ENCODE measurements at regions not wholly inside any gene's neighbourhood (a gene's known extent, or its start where the extent isn't known, plus 50 kb on each side); places are given as distances from the start of the nearest gene placed in this dataset.

DNA sequence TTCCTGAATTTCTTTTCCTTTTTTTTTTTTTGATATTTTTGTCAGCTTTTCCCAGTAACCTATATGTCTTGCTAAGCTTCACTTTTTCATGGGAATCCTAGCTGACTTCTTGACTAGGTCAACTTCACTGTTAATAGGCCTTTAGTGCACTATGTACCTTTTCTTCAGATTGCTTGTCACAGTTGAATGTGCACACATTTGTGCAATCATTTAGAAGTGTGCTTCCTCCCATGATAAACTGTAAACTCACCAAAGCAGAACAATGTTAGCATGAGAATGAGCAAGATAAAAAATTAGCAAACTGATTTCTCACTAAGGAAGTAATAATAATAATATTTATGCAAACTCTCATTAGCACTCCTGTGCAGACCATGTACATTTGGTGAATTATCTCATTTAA, 173.2 kb downstream of the PABPC4L start:
- H3K4me2 ChIP-seq (ENCODE audit: insufficient read depth, insufficient read length, low read length) = no peak overlapping the region
- no peak for TF ChIP-seq CTCF (conservative IDR thresholded peaks at IDR 0.05)
- H3K4me1 ChIP-seq (ENCODE audit: insufficient read depth, low read length) = no peaks in the 10 kb centered on the region
- Mint-ChIP-seq H3K27me3 (ENCODE audit: low read depth) (no peaks in the 10 kb centered on the region), H3K9me3 (no peaks in the 10 kb centered on the region), H3K27ac (no peak overlapping the region), H3K4me3 (no peak overlapping the region), H3K4me1 (peaks cover 0 to 3% of the 10 kb centered on the region in 2 experiments; a peak in 3 of 4 replicates), H3K36me3 (ENCODE audit: insufficient read depth in 1 of 3, low read depth in 3 of 3) (no peaks in the 10 kb centered on the region; a peak in 1 of 7 replicates)
- no peak overlapping the region for H4K8ac ChIP-seq (replicated peaks; ENCODE audit: insufficient read length, low read depth, low read length)
- no peak overlapping the region for H2BK15ac ChIP-seq (ENCODE audit: low read depth, low read length)
- no peaks in the 10 kb centered on the region for H3K23me2 ChIP-seq (ENCODE audit: insufficient read length, low read depth, low read length, poor library complexity, severe bottlenecking)
- no peaks in the 10 kb centered on the region for H4K20me1 ChIP-seq (ENCODE audit: control insufficient read depth, insufficient read depth, insufficient read length)
- no peak overlapping the region for H3K4ac ChIP-seq (ENCODE audit: low read depth, low read length)
- no peak overlapping the region for H4K5ac ChIP-seq (ENCODE audit: insufficient read length, low read depth, low read length)
- no peak overlapping the region for H3K14ac ChIP-seq (ENCODE audit: insufficient read depth, low read length)
- no peaks in the 10 kb centered on the region for H3K27me3 ChIP-seq (ENCODE audit: insufficient read depth, low read length)
- no peaks in the 10 kb centered on the region for H3K9me3 ChIP-seq (ENCODE audit: control insufficient read depth, low read depth, low read length)
- H4K91ac ChIP-seq (ENCODE audit: insufficient read length, low read depth, low read length) = no peak overlapping the region
- H3K56ac ChIP-seq (ENCODE audit: insufficient read length, low read depth, low read length) = no peak overlapping the region
- no peaks in the 10 kb centered on the region for H3K79me1 ChIP-seq (ENCODE audit: insufficient read depth, low read depth, low read length, poor library complexity, severe bottlenecking)
- H3K9ac ChIP-seq (ENCODE audit: extremely low read depth, insufficient read length, low read length) = no peak overlapping the region
- H2AK5ac ChIP-seq (ENCODE audit: insufficient read length, low read length) = no peak overlapping the region
- no peak overlapping the region for H3K27ac ChIP-seq (ENCODE audit: insufficient read length, low read depth, low read length)
- no peak overlapping the region for H2BK20ac ChIP-seq (ENCODE audit: low read depth, low read length, poor library complexity, severe bottlenecking)
- no peak overlapping the region for H2BK120ac ChIP-seq (ENCODE audit: low read depth, low read length, poor library complexity, severe bottlenecking)
- H2AFZ ChIP-seq (ENCODE audit: low read length) = no peak overlapping the region
- no peak overlapping the region for H2BK12ac ChIP-seq (ENCODE audit: insufficient read length, low read depth, low read length)
- no peak for DNase-seq
- no peak overlapping the region for H3K18ac ChIP-seq (ENCODE audit: insufficient read length, low read depth, low read length)
- H2BK5ac ChIP-seq (ENCODE audit: insufficient read length, low read length) = no peak overlapping the region
- H3K23ac ChIP-seq (ENCODE audit: insufficient read length, low read depth, low read length) = no peak overlapping the region
- no peak overlapping the region for H3T11ph ChIP-seq (ENCODE audit: low read length)
- no peaks in the 10 kb centered on the region for H3K79me2 ChIP-seq (ENCODE audit: insufficient read depth, low read length)

Measured in H9 (cell line).